ENCODE measurements at regions not wholly inside any gene's neighbourhood (a gene's known extent, or its start where the extent isn't known, plus 50 kb on each side); places are given as distances from the start of the nearest gene placed in this dataset.

- TF ChIP-seq RAD21 (IDR thresholded peaks at IDR 0.05; ENCODE audit: low read depth) (no peak), SIN3A (IDR thresholded peaks at IDR 0.05; ENCODE audit: low read depth) (no peak), EGR1 (IDR thresholded peaks at IDR 0.05; ENCODE audit: low read depth) (no peak), CEBPB (IDR thresholded peaks at IDR 0.05; ENCODE audit: low read depth) (no peak), MAX (IDR thresholded peaks at IDR 0.05) (no peak), CTCF (IDR thresholded peaks at IDR 0.05 in 2 of 3, conservative IDR thresholded peaks at IDR 0.05 in 1 of 3; ENCODE audit: borderline replicate concordance in 1 of 3, insufficient read depth in 1 of 3, low read depth in 2 of 3, low read length in 2 of 3) (no peak), SRF (IDR thresholded peaks at IDR 0.05; ENCODE audit: low read depth) (no peak), TCF7L2 (IDR thresholded peaks at IDR 0.05; ENCODE audit: borderline replicate concordance, extremely low read depth, insufficient read depth, insufficient read length) (no peak), CBX3 (IDR thresholded peaks at IDR 0.05; ENCODE audit: low read depth) (no peak), JUND (IDR thresholded peaks at IDR 0.05) (no peak), ZFX (IDR thresholded peaks at IDR 0.05) (no peak), POLR2AphosphoS5 (IDR thresholded peaks at IDR 0.05; ENCODE audit: low read depth, low read length) (no peak), EZH2 (IDR thresholded peaks at IDR 0.05) (no peak)
- TF ChIP-seq, protein P1, sequence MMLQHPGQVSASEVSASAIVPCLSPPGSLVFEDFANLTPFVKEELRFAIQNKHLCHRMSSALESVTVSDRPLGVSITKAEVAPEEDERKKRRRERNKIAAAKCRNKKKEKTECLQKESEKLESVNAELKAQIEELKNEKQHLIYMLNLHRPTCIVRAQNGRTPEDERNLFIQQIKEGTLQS (IDR thresholded peaks at IDR 0.05): no peak
These were observed 354.2 kb downstream of the CDH7 start for GRCh38 chr18:66105016-66105415.

More at GRCh38 chr18:66105016-66105415, 354.2 kb downstream of the CDH7 start:
- ChIA-PET RAD21 (ENCODE audit: low non-redundant PET in 1 of 2, low total read pairs in 2 of 2, uncharacterized antibody in 2 of 2, unreplicated experiment in 2 of 2) (no interaction called here), CTCF (no interaction called here), POLR2A (no interaction called here)
- Histone ChIP-seq H3K4me3 (replicated peaks in 1 of 2; ENCODE audit: low read depth in 1 of 2, low read length in 2 of 2) (no peak overlapping the region), H3K27me3 (ENCODE audit: insufficient read depth, low read length) (no peaks in the 10 kb centered on the region), H3K9ac (ENCODE audit: low read length) (no peak overlapping the region), H4K20me1 (ENCODE audit: insufficient read depth) (no peaks in the 10 kb centered on the region), H3K4me2 (ENCODE audit: low read length) (no peak overlapping the region), H3K36me3 (ENCODE audit: control insufficient read depth in 1 of 2, insufficient read depth in 2 of 2, low read length in 2 of 2) (no peaks in the 10 kb centered on the region), H3K9me3 (ENCODE audit: control insufficient read depth in 1 of 2, insufficient read depth in 1 of 2, low read depth in 1 of 2, low read length in 2 of 2) (peaks cover 3 to 7% of the 10 kb centered on the region in 2 experiments; a peak in 2 of 4 replicates), H3K4me1 (ENCODE audit: control insufficient read depth in 1 of 2, insufficient read depth in 2 of 2, low read length in 2 of 2) (no peaks in the 10 kb centered on the region), H2AFZ (ENCODE audit: low read depth, low read length, poor library complexity, severe bottlenecking) (no peak overlapping the region), H3K79me2 (ENCODE audit: insufficient read depth, low read length) (no peaks in the 10 kb centered on the region), H3K9me2 (ENCODE audit: insufficient read depth) (no peaks in the 10 kb centered on the region), H3K27ac (ENCODE audit: low read depth, low read length) (no peak overlapping the region)
- no TSS peak for BruUV-seq (replicated peaks)
- intact Hi-C loops (cut with micrococcal nuclease): no loop called here
- ATAC-seq (no peak), DNase-seq (ENCODE audit: low read depth, low spot score) (no peak)

Measured in HCT116 (cell line).